ENCODE measurements at regions not wholly inside any gene's neighbourhood (a gene's known extent, or its start where the extent isn't known, plus 50 kb on each side); places are given as distances from the start of the nearest gene placed in this dataset.

DNA sequence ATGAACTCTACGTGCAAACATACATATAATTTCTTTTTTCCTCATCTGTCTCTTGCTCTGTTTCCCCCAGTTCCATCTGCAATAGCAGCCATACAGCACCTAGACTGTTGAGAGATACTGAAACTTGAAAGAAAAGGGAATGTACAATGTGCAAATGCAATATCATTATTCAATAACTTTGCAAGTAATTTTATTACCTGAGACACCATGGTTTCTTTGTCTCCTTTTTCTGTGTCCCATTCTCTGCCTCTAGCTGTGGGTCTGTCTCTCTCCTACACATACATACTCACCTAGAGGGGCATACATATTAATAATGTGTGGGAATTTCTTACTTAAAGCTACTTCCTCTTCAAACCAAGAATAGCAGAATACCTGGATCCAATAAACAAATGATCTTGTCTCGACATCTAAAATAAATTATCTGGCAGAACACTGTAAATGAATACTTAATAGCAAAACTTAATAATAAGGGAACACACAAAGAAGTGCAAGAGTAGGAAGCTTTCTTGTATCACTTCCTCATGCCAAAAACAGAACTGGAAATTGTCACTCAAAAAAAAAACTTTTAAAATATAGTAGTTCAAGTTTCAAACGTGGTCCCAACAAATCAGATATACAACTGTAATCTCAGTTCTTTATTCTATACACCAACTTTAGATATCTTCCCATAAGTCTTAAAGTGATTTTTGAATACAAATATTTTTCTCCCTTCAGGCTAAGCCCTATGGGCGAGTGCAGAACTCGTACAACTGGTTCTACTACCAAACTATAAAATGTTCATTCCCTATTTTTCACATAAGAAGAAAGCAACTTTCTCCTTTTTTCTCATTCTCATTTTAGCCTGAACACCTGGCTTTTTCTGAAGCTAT lies 194.6 kb downstream of the NRIP1 start:
- Histone ChIP-seq H3K27me3 (ENCODE audit: control insufficient read depth, low read length) (no peaks in the 10 kb centered on the region), H3K79me2 (ENCODE audit: control insufficient read depth, low read length) (no peaks in the 10 kb centered on the region), H3K9me2 (replicated peaks; ENCODE audit: control insufficient read depth, low read length) (no peaks in the 10 kb centered on the region), H4K20me1 (ENCODE audit: control insufficient read depth, insufficient read depth, low read depth, low read length) (no peaks in the 10 kb centered on the region), H3K9me3 (ENCODE audit: control insufficient read depth, insufficient read depth, low read length) (no peaks in the 10 kb centered on the region), H3K4me3 (ENCODE audit: low read length) (no peak overlapping the region; the same call in 1 of the 2 replicates), H3K36me3 (ENCODE audit: control insufficient read depth, low read length) (no peaks in the 10 kb centered on the region), H3K4me1 (ENCODE audit: control insufficient read depth, low read length) (peaks cover 11% of the 10 kb centered on the region), H3F3A (ENCODE audit: control insufficient read depth, insufficient read depth) (no peaks in the 10 kb centered on the region), H3K27ac (ENCODE audit: low read depth, low read length) (no peak overlapping the region), H3K4me2 (ENCODE audit: low read length) (no peak overlapping the region)
- TF ChIP-seq EZH2phosphoT487 (IDR thresholded peaks at IDR 0.05; ENCODE audit: borderline replicate concordance, low read length) = no peak
- TF ChIP-seq, protein P1, sequence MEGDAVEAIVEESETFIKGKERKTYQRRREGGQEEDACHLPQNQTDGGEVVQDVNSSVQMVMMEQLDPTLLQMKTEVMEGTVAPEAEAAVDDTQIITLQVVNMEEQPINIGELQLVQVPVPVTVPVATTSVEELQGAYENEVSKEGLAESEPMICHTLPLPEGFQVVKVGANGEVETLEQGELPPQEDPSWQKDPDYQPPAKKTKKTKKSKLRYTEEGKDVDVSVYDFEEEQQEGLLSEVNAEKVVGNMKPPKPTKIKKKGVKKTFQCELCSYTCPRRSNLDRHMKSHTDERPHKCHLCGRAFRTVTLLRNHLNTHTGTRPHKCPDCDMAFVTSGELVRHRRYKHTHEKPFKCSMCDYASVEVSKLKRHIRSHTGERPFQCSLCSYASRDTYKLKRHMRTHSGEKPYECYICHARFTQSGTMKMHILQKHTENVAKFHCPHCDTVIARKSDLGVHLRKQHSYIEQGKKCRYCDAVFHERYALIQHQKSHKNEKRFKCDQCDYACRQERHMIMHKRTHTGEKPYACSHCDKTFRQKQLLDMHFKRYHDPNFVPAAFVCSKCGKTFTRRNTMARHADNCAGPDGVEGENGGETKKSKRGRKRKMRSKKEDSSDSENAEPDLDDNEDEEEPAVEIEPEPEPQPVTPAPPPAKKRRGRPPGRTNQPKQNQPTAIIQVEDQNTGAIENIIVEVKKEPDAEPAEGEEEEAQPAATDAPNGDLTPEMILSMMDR (IDR thresholded peaks at IDR 0.05; ENCODE audit: low read depth, low read length, poor library complexity, severe bottlenecking) = no peak

DNA sequence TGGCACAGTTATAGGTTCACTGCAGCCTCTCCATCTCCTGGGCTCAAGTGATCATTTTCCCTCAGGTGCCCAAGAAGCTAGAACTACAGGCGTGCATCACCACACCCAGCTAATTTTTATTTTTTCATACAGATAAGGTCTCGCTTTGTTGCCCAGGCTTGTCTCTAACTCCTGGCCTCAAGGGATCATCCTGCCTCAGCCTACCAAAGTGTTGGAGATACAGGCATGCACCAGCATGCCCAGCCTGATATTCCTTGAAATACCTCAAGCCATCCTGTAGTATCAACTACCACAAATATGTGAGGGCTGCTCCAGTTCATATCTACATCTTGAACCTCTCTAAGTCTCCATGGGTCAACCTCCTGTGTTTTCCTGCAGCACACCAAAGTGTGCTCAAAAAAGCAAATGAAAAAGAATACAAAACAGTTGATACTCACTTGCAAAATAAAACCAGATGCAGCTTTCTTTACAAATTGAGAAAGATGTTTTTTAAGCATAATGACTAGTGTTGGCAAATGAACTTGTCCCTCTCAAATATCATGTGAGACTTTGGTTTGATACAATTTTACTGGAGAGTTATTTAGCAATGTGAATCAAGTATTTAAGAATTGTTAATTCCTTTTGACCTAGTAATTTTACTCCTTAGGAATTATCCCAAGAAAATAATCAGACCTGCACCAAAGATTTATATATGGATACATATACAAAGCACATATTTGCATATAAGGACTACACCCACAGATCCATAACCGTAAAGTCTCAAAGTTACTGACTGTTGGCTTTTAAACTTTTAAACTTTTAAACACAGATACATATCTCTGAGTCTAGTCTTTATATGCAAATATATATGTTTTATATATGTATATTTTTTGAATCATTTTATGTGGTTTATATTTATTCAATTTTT lies 197.7 kb downstream of the NRIP1 start:
- no peaks in the 10 kb centered on the region for H3K79me2 ChIP-seq (ENCODE audit: control insufficient read depth, low read length)
- no peak overlapping the region for H3K27ac ChIP-seq (ENCODE audit: low read depth, low read length)
- H3K27me3 ChIP-seq (ENCODE audit: control insufficient read depth, low read length) = no peaks in the 10 kb centered on the region
- TF ChIP-seq EZH2phosphoT487 (IDR thresholded peaks at IDR 0.05; ENCODE audit: borderline replicate concordance, low read length) = no peak
- TF ChIP-seq, protein P1 (IDR thresholded peaks at IDR 0.05; ENCODE audit: low read depth, low read length, poor library complexity, severe bottlenecking) = no peak
- H3K9me3 ChIP-seq (ENCODE audit: control insufficient read depth, insufficient read depth, low read length) = no peaks in the 10 kb centered on the region
- H3F3A ChIP-seq (ENCODE audit: control insufficient read depth, insufficient read depth) = no peaks in the 10 kb centered on the region
- no peak overlapping the region for H3K4me2 ChIP-seq (ENCODE audit: low read length)
- H3K4me3 ChIP-seq (ENCODE audit: low read length) = no peak overlapping the region
- H3K36me3 ChIP-seq (ENCODE audit: control insufficient read depth, low read length) = no peaks in the 10 kb centered on the region
- H3K4me1 ChIP-seq (ENCODE audit: control insufficient read depth, low read length) = peaks cover 11% of the 10 kb centered on the region
- no peaks in the 10 kb centered on the region for H3K9me2 ChIP-seq (replicated peaks; ENCODE audit: control insufficient read depth, low read length)
- no peaks in the 10 kb centered on the region for H4K20me1 ChIP-seq (ENCODE audit: control insufficient read depth, insufficient read depth, low read depth, low read length)

- no peaks in the 10 kb centered on the region for H3K9me3 ChIP-seq (ENCODE audit: control insufficient read depth, insufficient read depth, low read length)
- no peaks in the 10 kb centered on the region for H3K9me2 ChIP-seq (replicated peaks; ENCODE audit: control insufficient read depth, low read length)
- no peaks in the 10 kb centered on the region for H3F3A ChIP-seq (ENCODE audit: control insufficient read depth, insufficient read depth)
- H3K4me2 ChIP-seq (ENCODE audit: low read length) = no peak overlapping the region
- no peaks in the 10 kb centered on the region for H3K79me2 ChIP-seq (ENCODE audit: control insufficient read depth, low read length)
- TF ChIP-seq EZH2phosphoT487 (IDR thresholded peaks at IDR 0.05; ENCODE audit: borderline replicate concordance, low read length) = no peak
- TF ChIP-seq, protein P1 (IDR thresholded peaks at IDR 0.05; ENCODE audit: low read depth, low read length, poor library complexity, severe bottlenecking) = peak; percentile 61
- no peak overlapping the region for H3K27ac ChIP-seq (ENCODE audit: low read depth, low read length)
- no peaks in the 10 kb centered on the region for H3K27me3 ChIP-seq (ENCODE audit: control insufficient read depth, low read length)
- H3K36me3 ChIP-seq (ENCODE audit: control insufficient read depth, low read length) = no peaks in the 10 kb centered on the region
- H4K20me1 ChIP-seq (ENCODE audit: control insufficient read depth, insufficient read depth, low read depth, low read length) = no peaks in the 10 kb centered on the region
- no peak overlapping the region for H3K4me3 ChIP-seq (ENCODE audit: low read length)
- no peaks in the 10 kb centered on the region for H3K4me1 ChIP-seq (ENCODE audit: control insufficient read depth, low read length)
Observed at GRCh38 chr21:14864211-14865021, 200.4 kb downstream of the NRIP1 start.
